WTC11 (cell line): ENCODE measurements at regions not wholly inside any gene's neighbourhood (a gene's known extent, or its start where the extent isn't known, plus 50 kb on each side); places are given as distances from the start of the nearest gene placed in this dataset.

Experiments used
- ATAC-seq: fragments of 200-7000 bp; cut with Tn5 transposase; 2 replicates; pipeline ENCODE4 v1.10.0; 2021; ENCODE audit warnings: mild to moderate bottlenecking, moderate library complexity
- CTCF ChIA-PET: fragments of 300-600 bp; sonication (Branson Sonifier 250); formaldehyde crosslinking; loops from one replicate; lab custom pipeline; 2021; ENCODE audit warnings: antibody characterized with exemption; lab: Charles Lee
- POLR2A ChIA-PET: fragments of 350-600 bp; sonication (Branson Sonifier 250); formaldehyde crosslinking; loops from one replicate; lab custom pipeline; 2021; ENCODE audit warnings: antibody characterized with exemption; lab: Charles Lee
- DNase-seq: peaks from one replicate; pipeline ENCODE4 v3.0.0; 2021; ENCODE audit warnings: low spot score
- H3K27ac Mint-ChIP-seq: 2 replicates; pipeline ENCODE4 v1.8.0; 2021; ENCODE audit warnings: mixed read lengths
- H3K27me3 Mint-ChIP-seq: 2 replicates; pipeline ENCODE4 v1.8.0; 2021; ENCODE audit warnings: low read depth, mild to moderate bottlenecking, moderate library complexity, mixed read lengths
- H3K36me3 Mint-ChIP-seq: 2 replicates; pipeline ENCODE4 v1.8.0; 2021; ENCODE audit warnings: mixed read lengths
- H3K4me1 Mint-ChIP-seq: 2 replicates; pipeline ENCODE4 v1.8.0; 2022; ENCODE audit warnings: mixed read lengths
- H3K4me3 Mint-ChIP-seq: 2 replicates; pipeline ENCODE4 v1.8.0; 2021; ENCODE audit warnings: mild to moderate bottlenecking, moderate library complexity, mixed read lengths
- H3K9me3 Mint-ChIP-seq: 2 replicates; pipeline ENCODE4 v1.8.0; 2021; ENCODE audit warnings: mixed read lengths
- ATF1 ChIP-seq: sonication (generic); formaldehyde crosslinking; IDR thresholded peaks from 2 replicates; pipeline ENCODE4 v1.8.1; 2023; ENCODE audit warnings: mild to moderate bottlenecking, moderate library complexity, missing genetic modification reagents
- FOXJ3 ChIP-seq: sonication (generic); formaldehyde crosslinking; IDR thresholded peaks from 2 replicates; pipeline ENCODE4 v1.9.0; 2021; ENCODE audit warnings: missing genetic modification reagents, mild to moderate bottlenecking, borderline replicate concordance
- GRHL2 ChIP-seq: fragments of 250-450 bp; sonication (Bioruptor Pico); IDR thresholded peaks from 2 replicates; pipeline ENCODE4 v1.8.0; 2022; ENCODE audit warnings: mild to moderate bottlenecking, moderate library complexity; ENCODE audit not compliant: insufficient replicate concordance, severe bottlenecking
- JAZF1 ChIP-seq: fragments of 250-450 bp; sonication (Bioruptor Pico); IDR thresholded peaks from 2 replicates; pipeline ENCODE4 v1.9.0; 2021; ENCODE audit warnings: moderate library complexity, mild to moderate bottlenecking, inconsistent platforms
- MAX ChIP-seq: sonication (generic); formaldehyde crosslinking; IDR thresholded peaks from 2 replicates; pipeline ENCODE4 v1.8.0; 2022; ENCODE audit warnings: mild to moderate bottlenecking, missing genetic modification reagents
- MLX ChIP-seq: sonication (generic); formaldehyde crosslinking; IDR thresholded peaks from 2 replicates; pipeline ENCODE4 v1.8.1; 2023; ENCODE audit warnings: mild to moderate bottlenecking, missing genetic modification reagents, moderate library complexity
- NR1H2 ChIP-seq: sonication (generic); formaldehyde crosslinking; IDR thresholded peaks from 2 replicates; pipeline ENCODE4 v1.9.0; 2021; ENCODE audit warnings: mild to moderate bottlenecking, moderate library complexity, missing genetic modification reagents
- PREB ChIP-seq: sonication (generic); formaldehyde crosslinking; IDR thresholded peaks from 2 replicates; pipeline ENCODE4 v1.8.1; 2022; ENCODE audit warnings: mild to moderate bottlenecking, missing genetic modification reagents, moderate library complexity, borderline replicate concordance
- PRRX2 ChIP-seq: fragments of 250-450 bp; sonication (Bioruptor Pico); IDR thresholded peaks from 2 replicates; pipeline ENCODE4 v1.8.0; 2021; ENCODE audit warnings: mild to moderate bottlenecking
- TEAD1 ChIP-seq: sonication (generic); formaldehyde crosslinking; IDR thresholded peaks from 2 replicates; pipeline ENCODE4 v1.8.0; 2022; ENCODE audit warnings: mild to moderate bottlenecking, missing genetic modification reagents
- USF1 ChIP-seq: sonication (generic); formaldehyde crosslinking; IDR thresholded peaks from 2 replicates; pipeline ENCODE4 v1.8.0; 2022; ENCODE audit warnings: mild to moderate bottlenecking, missing genetic modification reagents
- ZNF219 ChIP-seq: sonication (generic); formaldehyde crosslinking; IDR thresholded peaks from 2 replicates; pipeline ENCODE4 v1.8.0; 2023; ENCODE audit warnings: missing genetic modification reagents, mild to moderate bottlenecking, borderline replicate concordance
- ZNF317 ChIP-seq: sonication (generic); formaldehyde crosslinking; IDR thresholded peaks from 2 replicates; pipeline ENCODE4 v1.8.1; 2023; ENCODE audit warnings: low read depth, mild to moderate bottlenecking, moderate library complexity, missing genetic modification reagents, borderline replicate concordance
- TF ChIP-seq, protein P1 (sequence below): fragments of 250-450 bp; sonication (Bioruptor Pico); IDR thresholded peaks from 2 replicates; pipeline ENCODE4 v1.9.0; 2021; ENCODE audit warnings: mild to moderate bottlenecking, borderline replicate concordance
- TF ChIP-seq, protein P2 (sequence below): sonication (generic); formaldehyde crosslinking; IDR thresholded peaks from 2 replicates; pipeline ENCODE4 v1.8.1; 2022; ENCODE audit warnings: low read depth, missing genetic modification reagents, borderline replicate concordance

DNA sequence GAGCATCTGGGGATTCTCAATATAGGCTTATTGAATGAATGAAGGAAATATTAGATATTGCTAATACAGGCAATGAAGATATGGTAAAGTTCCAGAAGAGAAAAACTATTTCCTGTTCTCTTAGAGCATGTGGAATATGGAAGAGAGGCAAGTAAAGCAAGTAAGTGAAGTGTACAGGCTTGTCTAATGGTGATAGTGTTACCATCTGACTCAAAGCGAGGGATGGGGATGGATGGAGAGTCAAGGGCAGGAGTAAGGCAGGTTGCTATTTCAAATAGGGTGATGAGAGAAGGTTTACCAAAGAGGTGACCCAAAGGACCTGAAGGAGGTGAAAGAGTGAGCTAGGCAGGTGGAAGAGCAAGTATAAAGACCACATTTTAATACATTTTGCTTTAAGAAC, 55.2 kb upstream of the SLC38A11 start:
- no peaks in the 10 kb centered on the region for H3K27me3 Mint-ChIP-seq
- TF ChIP-seq GRHL2 (no peak), MAX (CRISPR knock-in tag) (no peak), MLX (CRISPR knock-in tag) (no peak)
- TF ChIP-seq, protein P1, sequence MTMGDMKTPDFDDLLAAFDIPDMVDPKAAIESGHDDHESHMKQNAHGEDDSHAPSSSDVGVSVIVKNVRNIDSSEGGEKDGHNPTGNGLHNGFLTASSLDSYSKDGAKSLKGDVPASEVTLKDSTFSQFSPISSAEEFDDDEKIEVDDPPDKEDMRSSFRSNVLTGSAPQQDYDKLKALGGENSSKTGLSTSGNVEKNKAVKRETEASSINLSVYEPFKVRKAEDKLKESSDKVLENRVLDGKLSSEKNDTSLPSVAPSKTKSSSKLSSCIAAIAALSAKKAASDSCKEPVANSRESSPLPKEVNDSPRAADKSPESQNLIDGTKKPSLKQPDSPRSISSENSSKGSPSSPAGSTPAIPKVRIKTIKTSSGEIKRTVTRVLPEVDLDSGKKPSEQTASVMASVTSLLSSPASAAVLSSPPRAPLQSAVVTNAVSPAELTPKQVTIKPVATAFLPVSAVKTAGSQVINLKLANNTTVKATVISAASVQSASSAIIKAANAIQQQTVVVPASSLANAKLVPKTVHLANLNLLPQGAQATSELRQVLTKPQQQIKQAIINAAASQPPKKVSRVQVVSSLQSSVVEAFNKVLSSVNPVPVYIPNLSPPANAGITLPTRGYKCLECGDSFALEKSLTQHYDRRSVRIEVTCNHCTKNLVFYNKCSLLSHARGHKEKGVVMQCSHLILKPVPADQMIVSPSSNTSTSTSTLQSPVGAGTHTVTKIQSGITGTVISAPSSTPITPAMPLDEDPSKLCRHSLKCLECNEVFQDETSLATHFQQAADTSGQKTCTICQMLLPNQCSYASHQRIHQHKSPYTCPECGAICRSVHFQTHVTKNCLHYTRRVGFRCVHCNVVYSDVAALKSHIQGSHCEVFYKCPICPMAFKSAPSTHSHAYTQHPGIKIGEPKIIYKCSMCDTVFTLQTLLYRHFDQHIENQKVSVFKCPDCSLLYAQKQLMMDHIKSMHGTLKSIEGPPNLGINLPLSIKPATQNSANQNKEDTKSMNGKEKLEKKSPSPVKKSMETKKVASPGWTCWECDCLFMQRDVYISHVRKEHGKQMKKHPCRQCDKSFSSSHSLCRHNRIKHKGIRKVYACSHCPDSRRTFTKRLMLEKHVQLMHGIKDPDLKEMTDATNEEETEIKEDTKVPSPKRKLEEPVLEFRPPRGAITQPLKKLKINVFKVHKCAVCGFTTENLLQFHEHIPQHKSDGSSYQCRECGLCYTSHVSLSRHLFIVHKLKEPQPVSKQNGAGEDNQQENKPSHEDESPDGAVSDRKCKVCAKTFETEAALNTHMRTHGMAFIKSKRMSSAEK (CRISPR knock-in tag), result no peak
- TF ChIP-seq, all 79 proteins: peak for 0
- ATAC-seq (no peak), DNase-seq (no peak)
- CTCF ChIA-PET, result interaction anchor here (1.5 kb wide), 1 partner anchor 193 kb away, joined by 7 read pairs; the partner anchor contains the start of gene SCN3A
- Mint-ChIP-seq H3K4me3 (no peak overlapping the region), H3K27ac (no peak overlapping the region), H3K36me3 (no peaks in the 10 kb centered on the region), H3K9me3 (no peaks in the 10 kb centered on the region), H3K4me1 (peaks cover 8% of the 10 kb centered on the region)
- POLR2A ChIA-PET, result no interaction called here

GRCh38 chr2:165009466-165009865, 54.1 kb upstream of the SLC38A11 start:
- CTCF ChIA-PET, result no interaction called here
- H3K9me3 Mint-ChIP-seq, result no peaks in the 10 kb centered on the region
- H3K4me3 Mint-ChIP-seq, result no peak overlapping the region
- POLR2A ChIA-PET, result no interaction called here
- TF ChIP-seq, protein P2, sequence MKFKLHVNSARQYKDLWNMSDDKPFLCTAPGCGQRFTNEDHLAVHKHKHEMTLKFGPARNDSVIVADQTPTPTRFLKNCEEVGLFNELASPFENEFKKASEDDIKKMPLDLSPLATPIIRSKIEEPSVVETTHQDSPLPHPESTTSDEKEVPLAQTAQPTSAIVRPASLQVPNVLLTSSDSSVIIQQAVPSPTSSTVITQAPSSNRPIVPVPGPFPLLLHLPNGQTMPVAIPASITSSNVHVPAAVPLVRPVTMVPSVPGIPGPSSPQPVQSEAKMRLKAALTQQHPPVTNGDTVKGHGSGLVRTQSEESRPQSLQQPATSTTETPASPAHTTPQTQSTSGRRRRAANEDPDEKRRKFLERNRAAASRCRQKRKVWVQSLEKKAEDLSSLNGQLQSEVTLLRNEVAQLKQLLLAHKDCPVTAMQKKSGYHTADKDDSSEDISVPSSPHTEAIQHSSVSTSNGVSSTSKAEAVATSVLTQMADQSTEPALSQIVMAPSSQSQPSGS (CRISPR knock-in tag), result no peak
- no peaks in the 10 kb centered on the region for H3K36me3 Mint-ChIP-seq
- DNase-seq (no peak), ATAC-seq (no peak)
- no peaks in the 10 kb centered on the region for H3K27me3 Mint-ChIP-seq
- no peak overlapping the region for H3K27ac Mint-ChIP-seq
- H3K4me1 Mint-ChIP-seq, result peaks cover 8% of the 10 kb centered on the region

DNA sequence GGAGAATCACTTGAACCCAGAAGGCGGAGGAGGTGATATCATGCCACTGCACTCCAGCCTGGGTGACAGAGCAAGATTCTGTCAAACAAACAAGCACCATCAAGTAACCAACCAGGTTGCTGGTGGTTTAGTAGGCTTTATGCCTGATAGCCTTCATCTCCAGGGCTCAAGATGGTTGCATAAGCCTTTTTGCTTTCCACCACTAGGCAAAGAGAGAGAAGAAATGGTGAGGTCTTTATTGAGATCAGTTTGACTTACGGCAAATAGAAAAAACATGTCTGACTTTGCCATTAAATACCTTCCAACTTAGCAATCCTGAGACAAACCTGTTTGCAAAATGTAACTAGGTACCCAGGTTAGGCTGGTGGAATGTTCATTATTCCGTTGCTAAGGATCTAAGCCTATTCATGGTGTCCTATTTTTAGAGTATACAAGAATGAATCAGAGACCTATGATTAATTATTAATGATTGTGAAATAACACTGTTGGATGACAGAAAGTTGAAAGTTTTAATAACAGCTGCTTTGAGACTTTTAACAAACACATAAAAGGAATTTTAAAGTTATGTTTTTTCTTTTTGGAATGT, 53.5 kb upstream of the SLC38A11 start:
- Mint-ChIP-seq H3K9me3 (no peaks in the 10 kb centered on the region), H3K4me1 (peaks cover 8% of the 10 kb centered on the region), H3K27ac (no peak overlapping the region), H3K27me3 (no peaks in the 10 kb centered on the region), H3K36me3 (no peaks in the 10 kb centered on the region), H3K4me3 (no peak overlapping the region)
- ChIA-PET CTCF (no interaction called here), POLR2A (no interaction called here)
- DNase-seq, result no peak
- TF ChIP-seq ATF1 (CRISPR knock-in tag) (no peak), ZNF219 (CRISPR knock-in tag) (no peak), JAZF1 (no peak), FOXJ3 (CRISPR knock-in tag) (no peak), ZNF317 (CRISPR knock-in tag) (no peak), PREB (CRISPR knock-in tag) (no peak), USF1 (CRISPR knock-in tag) (no peak), TEAD1 (CRISPR knock-in tag) (no peak), PRRX2 (CRISPR knock-in tag) (no peak), NR1H2 (CRISPR knock-in tag) (no peak)
- no peak for ATAC-seq
